Mesothelial cell of epicardium (in vitro differentiated cells): ENCODE measurements at regions not wholly inside any gene's neighbourhood (a gene's known extent, or its start where the extent isn't known, plus 50 kb on each side); places are given as distances from the start of the nearest gene placed in this dataset.
A peak's percentile ranks its signal among the peaks of the same experiment; 100 is the strongest.

Experiments used
- DNase-seq, 2 experiments: peaks; one replicate each; pipeline ENCODE4 v3.0.0; 2021; ENCODE audit warnings: low spot score in 2 of 2; ENCODE audit not compliant: unreplicated experiment in 2 of 2
- H3K27ac Mint-ChIP-seq: 2 replicates; pipeline ENCODE4 v1.8.0; 2021; ENCODE audit warnings: mixed read lengths
- H3K27me3 Mint-ChIP-seq: 2 replicates; pipeline ENCODE4 v1.8.0; 2021; ENCODE audit warnings: low read depth, mixed read lengths
- H3K36me3 Mint-ChIP-seq: 2 replicates; pipeline ENCODE4 v1.8.0; 2021; ENCODE audit warnings: mixed read lengths
- H3K4me1 Mint-ChIP-seq: 2 replicates; pipeline ENCODE4 v1.8.0; 2021; ENCODE audit warnings: mixed read lengths
- H3K4me3 Mint-ChIP-seq: 2 replicates; pipeline ENCODE4 v1.8.0; 2021; ENCODE audit warnings: mild to moderate bottlenecking, moderate library complexity, mixed read lengths
- H3K9me3 Mint-ChIP-seq: 2 replicates; pipeline ENCODE4 v1.8.0; 2021; ENCODE audit warnings: mixed read lengths
- CTCF ChIP-seq: fragments of 200-600 bp; sonication (generic); IDR thresholded peaks from one replicate; pipeline ENCODE4 v1.5.0; 2021; ENCODE audit warnings: antibody characterized with exemption; ENCODE audit not compliant: unreplicated experiment

GRCh38 chr5:27316271-27316650 lies 277.9 kb upstream of the CDH9 start:
- no peak for TF ChIP-seq CTCF
- Mint-ChIP-seq H3K4me3 (no peak overlapping the region), H3K9me3 (peaks cover 11% of the 10 kb centered on the region), H3K4me1 (peaks cover 19% of the 10 kb centered on the region), H3K27me3 (peaks cover 2% of the 10 kb centered on the region), H3K27ac (peak overlapping the region; percentile 72), H3K36me3 (no peaks in the 10 kb centered on the region)
- no peak for DNase-seq

- peak overlapping the region; percentile 72 for H3K27ac Mint-ChIP-seq
These were observed 277.2 kb upstream of the CDH9 start for GRCh38 chr5:27315363-27316270.

GRCh38 chr5:27313549-27313948 lies 275.2 kb upstream of the CDH9 start:
- Mint-ChIP-seq H3K9me3 (peaks cover 5% of the 10 kb centered on the region), H3K27ac (no peak overlapping the region), H3K4me3 (no peak overlapping the region), H3K27me3 (no peaks in the 10 kb centered on the region), H3K36me3 (peaks cover under 1% of the 10 kb centered on the region), H3K4me1 (peaks cover 19% of the 10 kb centered on the region)
- DNase-seq, result no peak
- no peak for TF ChIP-seq CTCF

More at GRCh38 chr5:27315363-27316270, 277.2 kb upstream of the CDH9 start:
- Mint-ChIP-seq H3K4me1 (peaks cover 19% of the 10 kb centered on the region), H3K9me3 (peaks cover 11% of the 10 kb centered on the region), H3K4me3 (no peak overlapping the region), H3K36me3 (no peaks in the 10 kb centered on the region), H3K27me3 (peaks cover 1% of the 10 kb centered on the region)
- DNase-seq, result no peak
- TF ChIP-seq CTCF, result no peak

- Mint-ChIP-seq H3K36me3 (peaks cover 1% of the 10 kb centered on the region), H3K9me3 (peaks cover 5% of the 10 kb centered on the region), H3K4me3 (no peak overlapping the region), H3K27me3 (no peaks in the 10 kb centered on the region), H3K27ac (no peak overlapping the region), H3K4me1 (peaks cover 19% of the 10 kb centered on the region)
- no peak for DNase-seq
- TF ChIP-seq CTCF, result no peak
These were observed 274.0 kb upstream of the CDH9 start for GRCh38 chr5:27312291-27312893.

- H3K27ac Mint-ChIP-seq, result no peak overlapping the region
- no peak for DNase-seq
- H3K9me3 Mint-ChIP-seq, result peaks cover 5% of the 10 kb centered on the region
- H3K36me3 Mint-ChIP-seq, result peaks cover 1% of the 10 kb centered on the region
- no peak for TF ChIP-seq CTCF
- no peak overlapping the region for H3K4me3 Mint-ChIP-seq
- no peaks in the 10 kb centered on the region for H3K27me3 Mint-ChIP-seq
- peaks cover 20% of the 10 kb centered on the region for H3K4me1 Mint-ChIP-seq
These were observed 273.2 kb upstream of the CDH9 start for GRCh38 chr5:27311544-27311943.
